ENCODE measurements at regions not wholly inside any gene's neighbourhood (a gene's known extent, or its start where the extent isn't known, plus 50 kb on each side); places are given as distances from the start of the nearest gene placed in this dataset.
"Not testable (repeated sequence)": the region's sequence is repeated elsewhere in the genome, so short reads cannot be mapped to it uniquely, and the experiment has no call there.

DNA sequence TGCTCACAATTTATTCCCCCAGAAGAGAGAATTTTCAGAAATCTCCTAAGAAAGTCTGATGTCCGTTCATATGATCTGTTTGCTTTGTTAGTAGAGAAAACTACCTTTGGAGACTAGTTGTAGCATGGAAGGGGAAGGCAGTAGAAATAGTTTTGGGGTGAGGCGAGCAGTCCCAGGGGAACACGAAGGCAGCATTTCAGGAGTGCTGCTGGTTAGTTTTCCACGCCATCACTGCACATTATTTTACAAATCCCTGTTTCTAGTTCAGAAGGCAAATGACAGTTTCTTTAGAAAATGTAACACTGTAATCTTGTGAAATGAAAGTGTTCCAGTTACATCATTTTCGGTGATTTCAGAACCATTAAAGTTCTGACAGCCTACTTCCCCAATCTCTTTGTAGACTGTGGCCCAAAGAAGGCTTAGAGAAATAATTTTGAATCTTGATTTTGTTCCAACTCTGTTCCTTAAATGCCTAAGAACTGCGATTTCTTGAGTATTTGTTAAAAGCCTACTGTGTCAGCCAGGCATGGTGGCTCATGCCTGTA, 123.8 kb downstream of the LAT start:
- not testable (repeated sequence) for DNase-seq (ENCODE audit: low read depth)

DNA sequence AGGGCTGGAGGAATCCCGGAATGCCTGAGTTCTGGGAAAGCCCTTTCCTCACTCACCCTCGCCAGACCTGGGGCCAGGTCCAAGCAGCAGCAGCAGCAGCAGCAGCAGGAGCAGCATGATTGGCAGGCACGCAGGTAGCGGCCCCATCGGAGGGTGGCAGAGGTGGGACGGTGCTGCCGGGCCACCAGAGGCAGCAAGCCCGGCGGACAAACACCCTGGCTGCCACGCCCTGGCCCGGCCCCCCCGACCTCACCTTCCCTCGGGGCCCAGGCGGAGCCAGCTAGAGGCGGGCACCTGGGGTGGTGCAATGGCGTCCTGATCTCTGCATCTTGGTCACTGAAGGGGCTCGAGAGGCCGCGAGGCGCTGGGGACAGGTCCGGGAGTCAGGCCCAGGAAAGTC, 122.4 kb downstream of the LAT start:
- no peak for DNase-seq (ENCODE audit: low read depth)

- not testable (repeated sequence) for DNase-seq (ENCODE audit: low read depth)
These were observed 121.5 kb downstream of the LAT start for GRCh38 chr16:29106259-29106908.

DNA sequence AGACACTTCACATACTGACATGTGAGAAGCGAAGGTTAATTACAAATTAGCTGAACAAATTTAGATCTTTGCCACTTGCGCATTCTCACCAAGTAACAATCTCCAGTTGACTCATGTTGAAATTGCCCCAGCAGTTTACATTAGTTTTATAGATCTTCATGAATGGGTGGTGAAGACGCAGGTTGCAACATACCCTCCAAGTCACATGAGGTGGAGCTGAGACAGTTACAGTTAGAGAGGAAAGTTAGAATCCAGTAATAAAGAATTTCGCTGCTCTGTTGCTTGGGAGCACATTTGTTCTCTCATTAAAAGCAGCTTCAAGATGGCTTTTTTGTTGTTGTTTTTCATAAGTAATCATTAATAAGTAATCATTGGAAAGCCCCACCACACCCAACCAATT, 119.7 kb downstream of the LAT start:
- DNase-seq (ENCODE audit: low read depth) = not testable (repeated sequence)

DNA sequence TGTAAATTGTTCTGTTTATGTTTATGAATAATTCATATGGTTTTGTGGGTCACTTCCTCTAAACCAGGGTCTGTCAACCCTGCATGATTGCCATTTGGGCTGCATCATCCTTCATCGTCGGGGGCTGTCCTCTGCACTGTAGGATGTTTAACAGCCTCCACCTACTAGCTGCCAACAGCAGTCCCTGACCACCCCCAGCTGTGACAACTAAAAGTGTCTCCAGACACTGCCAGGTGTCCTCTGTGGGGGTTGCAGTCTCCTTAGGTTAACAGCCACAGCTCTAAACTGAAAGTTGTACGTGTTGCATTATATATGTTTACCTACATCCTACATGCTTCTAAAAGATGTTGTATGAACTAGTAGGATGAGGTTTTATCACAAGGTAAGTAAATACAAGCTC, 113.1 kb downstream of the LAT start:
- DNase-seq (ENCODE audit: low read depth) = not testable (repeated sequence)

DNA sequence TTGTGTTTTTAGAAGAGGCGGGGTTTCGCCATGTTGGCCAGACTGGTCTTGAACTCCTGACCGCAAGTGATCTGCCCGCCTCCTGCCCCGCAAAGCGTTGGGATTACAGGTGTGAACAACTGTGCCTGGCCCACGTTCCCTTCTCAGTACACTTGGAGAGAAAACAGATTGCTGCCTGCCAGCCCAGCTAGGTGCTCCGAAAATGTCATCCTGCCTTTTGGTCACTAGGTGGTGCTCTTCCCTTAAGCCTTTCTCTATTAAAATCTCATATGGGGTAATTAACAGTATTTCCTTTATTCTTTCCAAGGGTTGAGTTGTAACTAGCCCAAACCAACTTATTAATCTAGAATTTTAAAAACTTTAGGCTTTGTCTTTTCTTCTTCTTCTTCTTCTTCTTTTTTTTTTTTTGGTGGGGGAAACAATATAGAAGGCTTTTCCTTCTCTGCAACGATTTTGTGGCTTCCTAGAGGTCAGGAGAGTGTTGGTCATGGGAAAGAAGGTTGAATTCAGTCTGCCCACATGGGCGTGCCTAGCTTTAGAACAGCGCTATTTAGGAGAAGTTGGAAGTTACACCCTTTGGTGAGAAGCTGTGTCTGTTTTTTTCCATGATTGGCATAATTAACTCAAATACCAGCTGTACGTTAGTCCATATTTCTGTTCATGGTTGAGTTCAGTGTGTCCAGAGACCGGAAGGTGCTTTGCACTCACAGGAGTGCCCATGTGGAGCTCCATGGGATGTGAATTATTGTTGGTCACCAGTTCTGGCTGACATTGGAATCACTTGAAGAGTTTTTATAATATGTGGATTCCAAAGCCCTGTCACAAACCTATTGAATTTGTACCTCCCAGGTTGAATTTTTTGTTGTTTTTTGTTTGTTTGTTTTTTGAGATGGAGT, 110.1 kb downstream of the LAT start:
- DNase-seq (ENCODE audit: low read depth) = not testable (repeated sequence)

DNA sequence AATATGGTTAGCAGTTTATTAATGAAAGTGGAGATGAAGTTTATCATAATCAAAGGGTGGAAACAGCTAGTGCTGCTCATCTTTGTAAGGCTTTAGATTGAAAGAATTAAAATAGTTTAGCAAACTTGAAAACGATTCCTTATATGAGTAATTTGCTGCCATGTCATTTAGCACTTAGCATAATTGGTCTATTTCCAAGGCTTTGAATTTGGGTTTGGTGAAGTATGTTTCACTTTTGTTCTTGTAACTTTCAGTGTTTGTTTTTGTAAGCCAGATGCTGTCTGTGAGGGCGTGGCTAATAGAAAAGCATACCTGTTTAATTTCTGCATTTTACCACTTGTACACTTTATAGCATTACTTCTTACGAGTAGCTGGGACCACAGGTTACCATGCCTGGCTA, 109.5 kb downstream of the LAT start:
- DNase-seq (ENCODE audit: low read depth) = not testable (repeated sequence)

DNA sequence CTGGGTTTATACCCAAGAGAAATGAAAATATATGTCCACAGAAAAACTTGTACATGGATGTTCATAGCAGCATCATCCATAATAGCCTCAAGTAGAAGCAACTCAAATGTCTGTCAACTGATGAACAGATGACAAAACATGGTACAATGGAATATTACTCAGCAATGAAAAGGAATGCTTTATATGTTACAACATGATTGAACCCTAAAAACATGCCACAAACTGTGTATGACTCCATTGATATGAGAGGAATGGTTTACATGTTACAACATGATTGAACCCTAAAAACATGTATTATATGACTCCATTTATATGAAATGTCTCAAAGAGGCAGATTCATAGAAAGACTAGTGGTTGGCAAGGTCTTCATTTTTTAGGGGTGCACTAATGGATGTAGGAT, 104.8 kb downstream of the LAT start:
- not testable (repeated sequence) for DNase-seq (ENCODE audit: low read depth)

GRCh38 chr16:29087673-29088072, 102.8 kb downstream of the LAT start:
- not testable (repeated sequence) for DNase-seq (ENCODE audit: low read depth)

- DNase-seq (ENCODE audit: low read depth) = peak; percentile 8
These were observed 97.2 kb downstream of the LAT start for GRCh38 chr16:29081829-29082639.

- peak; percentile 13 for DNase-seq (ENCODE audit: low read depth)
These were observed 89.9 kb downstream of the LAT start for GRCh38 chr16:29074554-29075402.

DNA sequence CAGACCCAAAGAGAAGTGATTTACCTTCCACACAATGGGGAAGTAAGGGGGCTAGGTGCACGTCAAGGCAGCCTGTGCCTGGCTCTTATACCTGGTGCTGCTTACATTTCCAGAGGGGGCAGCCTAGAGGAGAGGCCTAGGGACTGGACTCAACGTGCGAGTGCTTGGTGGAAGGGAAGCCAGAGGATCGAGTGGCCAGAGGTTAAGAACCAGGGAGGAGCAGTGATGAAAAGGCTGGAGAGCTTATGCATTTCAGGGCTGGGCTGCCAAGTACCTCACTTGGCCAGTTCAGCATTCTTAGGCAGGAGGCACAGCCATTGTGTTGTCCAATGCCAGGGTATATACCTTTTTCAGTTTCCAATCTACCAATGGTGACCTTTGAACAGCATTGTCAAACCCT, 77.4 kb downstream of the LAT start:
- not testable (repeated sequence) for DNase-seq (ENCODE audit: low read depth)

GRCh38 chr16:29061467-29061921, 76.6 kb downstream of the LAT start:
- DNase-seq (ENCODE audit: low read depth) = not testable (repeated sequence)

GRCh38 chr16:29060022-29060810, 75.4 kb downstream of the LAT start:
- DNase-seq (ENCODE audit: low read depth) = not testable (repeated sequence)

- not testable (repeated sequence) for DNase-seq (ENCODE audit: low read depth)
These were observed 74.7 kb downstream of the LAT start for GRCh38 chr16:29059575-29059974.
